Cardiac fibroblast (primary cell): ENCODE measurements at regions not wholly inside any gene's neighbourhood (a gene's known extent, or its start where the extent isn't known, plus 50 kb on each side); places are given as distances from the start of the nearest gene placed in this dataset.
"Not testable (repeated sequence)": the region's sequence is repeated elsewhere in the genome, so short reads cannot be mapped to it uniquely, and the experiment has no call there.

Source experiments
- DNase-seq, 2 donors: peaks; one replicate each; pipeline versions ENCODE4 v3.0.0 to v3.0.0-alpha.2; 2010; ENCODE audit warnings: low read depth in 2 of 2
- H3K4me3 ChIP-seq, 2 donors: replicated peaks in 1 of 2; 1 replicate in 1 of 2; 2 replicates in 1 of 2; pipeline ENCODE4 v1.5.1; 2011; ENCODE audit warnings: low read depth in 2 of 2, low read length in 2 of 2, mild to moderate bottlenecking in 2 of 2, moderate library complexity in 1 of 2
- TF ChIP-seq, protein P1 (sequence below): IDR thresholded peaks from one replicate; pipeline ENCODE4 v1.5.1; 2011; ENCODE audit warnings: low read depth, mild to moderate bottlenecking, low read length, inconsistent platforms

DNA sequence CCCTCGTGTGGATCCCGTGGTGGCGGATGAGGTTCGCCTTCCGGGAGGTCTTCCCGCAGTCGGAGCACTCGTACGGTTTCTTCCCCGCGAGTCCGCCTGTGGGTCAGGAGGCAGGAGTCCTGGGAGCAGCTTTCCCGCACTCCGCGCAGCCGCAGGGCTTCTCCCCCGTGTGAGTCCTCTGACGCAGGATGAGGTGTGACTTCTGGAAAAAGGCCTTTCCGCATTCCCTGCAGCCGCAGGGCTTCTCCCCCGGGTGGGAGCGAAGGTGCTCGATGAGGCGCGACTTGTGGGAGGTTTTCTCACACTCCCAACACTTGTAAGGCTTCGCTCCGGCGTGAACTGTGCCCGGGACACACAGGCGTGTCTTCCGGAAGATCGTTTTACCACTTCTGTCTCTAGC, 68.8 kb upstream of the WIPI2 start:
- H3K4me3 ChIP-seq, DNase-seq: not testable (repeated sequence)

DNA sequence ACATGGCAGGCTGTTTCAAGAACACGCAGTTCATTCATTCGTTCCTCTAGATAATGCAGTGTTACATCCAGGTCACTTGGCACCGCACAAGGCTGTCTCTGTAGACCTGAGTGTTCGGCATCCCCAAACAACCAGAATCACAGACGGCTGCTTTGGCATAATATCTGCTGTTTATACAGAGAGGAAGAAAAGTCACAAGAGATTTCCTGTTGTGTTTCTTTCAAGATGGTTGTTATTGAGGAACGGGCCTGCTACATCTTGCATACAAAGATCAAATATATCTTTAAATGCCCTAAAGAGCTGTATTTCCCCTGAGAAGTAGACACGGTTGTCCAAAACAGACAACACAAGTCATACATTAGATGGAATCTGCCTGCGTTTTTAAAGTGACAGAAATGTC, 58.8 kb upstream of the WIPI2 start:
- not testable (repeated sequence) for DNase-seq

GRCh38 chr7:5132539-5132938, 57.5 kb upstream of the WIPI2 start:
- TF ChIP-seq, protein P1, sequence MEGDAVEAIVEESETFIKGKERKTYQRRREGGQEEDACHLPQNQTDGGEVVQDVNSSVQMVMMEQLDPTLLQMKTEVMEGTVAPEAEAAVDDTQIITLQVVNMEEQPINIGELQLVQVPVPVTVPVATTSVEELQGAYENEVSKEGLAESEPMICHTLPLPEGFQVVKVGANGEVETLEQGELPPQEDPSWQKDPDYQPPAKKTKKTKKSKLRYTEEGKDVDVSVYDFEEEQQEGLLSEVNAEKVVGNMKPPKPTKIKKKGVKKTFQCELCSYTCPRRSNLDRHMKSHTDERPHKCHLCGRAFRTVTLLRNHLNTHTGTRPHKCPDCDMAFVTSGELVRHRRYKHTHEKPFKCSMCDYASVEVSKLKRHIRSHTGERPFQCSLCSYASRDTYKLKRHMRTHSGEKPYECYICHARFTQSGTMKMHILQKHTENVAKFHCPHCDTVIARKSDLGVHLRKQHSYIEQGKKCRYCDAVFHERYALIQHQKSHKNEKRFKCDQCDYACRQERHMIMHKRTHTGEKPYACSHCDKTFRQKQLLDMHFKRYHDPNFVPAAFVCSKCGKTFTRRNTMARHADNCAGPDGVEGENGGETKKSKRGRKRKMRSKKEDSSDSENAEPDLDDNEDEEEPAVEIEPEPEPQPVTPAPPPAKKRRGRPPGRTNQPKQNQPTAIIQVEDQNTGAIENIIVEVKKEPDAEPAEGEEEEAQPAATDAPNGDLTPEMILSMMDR: no peak
- DNase-seq: no peak
- no peak overlapping the region for H3K4me3 ChIP-seq

More for the DNA sequence above, 58.8 kb upstream of the WIPI2 start:
- not testable (repeated sequence) for H3K4me3 ChIP-seq

GRCh38 chr7:5139998-5140397, 50.0 kb upstream of the WIPI2 start:
- peak; percentile 33 to 41 for DNase-seq
- no peak overlapping the region for H3K4me3 ChIP-seq
- TF ChIP-seq, protein P1: peak; percentile 46
